Stromal cell of bone marrow (primary cell): ENCODE measurements at regions not wholly inside any gene's neighbourhood (a gene's known extent, or its start where the extent isn't known, plus 50 kb on each side); places are given as distances from the start of the nearest gene placed in this dataset.
"Not testable (repeated sequence)": the region's sequence is repeated elsewhere in the genome, so short reads cannot be mapped to it uniquely, and the experiment has no call there.

ENCODE experiments used
- DNase-seq: peaks from one replicate; pipeline ENCODE4 v3.0.0-alpha.2; 2012; ENCODE audit warnings: low read depth

GRCh38 chr14:84085493-84085892 lies 1444.5 kb upstream of the FLRT2 start:
- DNase-seq, result no peak

GRCh38 chr14:84086714-84087113 lies 1443.2 kb upstream of the FLRT2 start:
- DNase-seq, result no peak

DNA sequence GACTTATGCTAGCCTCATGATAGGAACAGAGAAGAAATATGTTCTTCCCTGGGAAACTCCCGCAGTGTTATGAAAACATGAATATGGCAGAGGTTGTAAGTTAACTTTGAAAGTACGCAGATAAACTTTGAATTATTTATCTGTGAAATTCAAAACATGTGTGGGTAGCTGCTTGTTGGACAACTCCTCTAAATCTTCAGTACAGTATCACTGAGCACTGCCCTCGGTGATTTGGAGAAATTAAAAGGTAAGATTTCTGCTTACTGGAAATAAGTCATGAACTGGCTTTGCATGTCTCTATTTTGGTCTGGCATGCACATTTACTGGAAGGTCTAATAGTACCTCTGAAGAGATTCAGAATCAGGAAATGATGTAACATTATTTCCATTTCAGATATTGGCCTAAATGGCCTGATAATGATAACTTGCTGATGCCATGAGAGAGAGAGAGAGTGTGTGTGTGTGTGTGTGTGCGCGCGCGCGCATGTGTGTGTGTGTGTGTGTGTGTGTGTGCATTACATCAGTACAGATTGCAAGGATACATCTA lies 1441.9 kb upstream of the FLRT2 start:
- no peak for DNase-seq

GRCh38 chr14:84090837-84091236 lies 1439.1 kb upstream of the FLRT2 start:
- DNase-seq, result no peak

GRCh38 chr14:84095681-84096080 lies 1434.3 kb upstream of the FLRT2 start:
- no peak for DNase-seq

DNA sequence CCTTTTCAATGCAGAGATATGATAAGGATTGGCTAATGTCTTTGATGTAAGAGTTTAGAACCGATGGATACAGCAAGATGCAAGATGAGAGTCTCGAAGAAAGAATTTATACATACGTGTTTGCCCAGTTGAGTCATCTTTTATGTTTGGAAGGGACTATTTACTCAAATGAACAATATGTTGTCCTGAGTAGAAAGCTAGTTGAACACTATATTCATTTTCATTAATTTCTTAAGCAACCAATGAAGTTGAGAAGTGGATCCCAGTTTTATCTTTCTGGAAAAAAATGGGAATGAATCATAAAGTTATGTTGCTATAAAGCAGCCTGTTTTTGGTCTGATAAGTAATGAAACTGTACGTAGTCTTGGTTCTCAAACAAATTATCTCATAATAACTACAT lies 1431.7 kb upstream of the FLRT2 start:
- DNase-seq, result no peak

- not testable (repeated sequence) for DNase-seq
Measured at GRCh38 chr14:84099560-84099959, 1430.4 kb upstream of the FLRT2 start.

GRCh38 chr14:84107835-84108343 lies 1422.1 kb upstream of the FLRT2 start:
- DNase-seq, result no peak

DNA sequence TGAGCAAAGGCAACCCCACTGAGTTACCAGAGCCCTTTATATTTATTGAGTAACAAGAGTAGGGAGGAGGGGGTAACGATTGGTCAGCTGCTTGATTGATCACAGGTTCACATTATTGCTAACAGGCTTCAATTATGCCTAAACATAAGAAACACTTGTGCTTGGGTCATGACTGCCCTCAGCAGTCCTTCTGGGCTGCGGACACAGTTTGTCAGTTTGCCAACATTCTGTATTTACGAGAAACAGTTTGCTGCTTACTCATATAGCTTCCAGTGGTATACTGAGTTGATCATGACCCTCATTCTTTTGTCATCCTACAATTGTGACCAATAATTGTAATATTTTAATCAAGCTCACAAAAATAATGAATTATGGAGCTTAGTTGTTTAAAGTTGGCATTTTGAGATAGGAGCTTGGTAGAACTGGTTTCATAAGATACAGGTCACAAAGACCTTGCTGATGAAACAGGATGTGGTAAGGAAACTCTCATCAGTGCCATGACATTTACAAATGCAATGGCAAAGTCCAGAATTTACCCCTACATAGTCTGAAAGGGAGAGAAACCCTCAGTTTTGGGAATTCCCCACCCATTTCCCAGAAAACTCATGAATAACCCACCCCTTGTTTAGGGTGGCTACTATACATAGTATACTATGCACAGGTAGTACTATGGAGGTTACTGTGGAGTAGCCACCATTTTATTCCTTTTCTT lies 1421.0 kb upstream of the FLRT2 start:
- no peak for DNase-seq

- DNase-seq, result no peak
Measured at GRCh38 chr14:84112589-84112988, 1417.4 kb upstream of the FLRT2 start.

DNA sequence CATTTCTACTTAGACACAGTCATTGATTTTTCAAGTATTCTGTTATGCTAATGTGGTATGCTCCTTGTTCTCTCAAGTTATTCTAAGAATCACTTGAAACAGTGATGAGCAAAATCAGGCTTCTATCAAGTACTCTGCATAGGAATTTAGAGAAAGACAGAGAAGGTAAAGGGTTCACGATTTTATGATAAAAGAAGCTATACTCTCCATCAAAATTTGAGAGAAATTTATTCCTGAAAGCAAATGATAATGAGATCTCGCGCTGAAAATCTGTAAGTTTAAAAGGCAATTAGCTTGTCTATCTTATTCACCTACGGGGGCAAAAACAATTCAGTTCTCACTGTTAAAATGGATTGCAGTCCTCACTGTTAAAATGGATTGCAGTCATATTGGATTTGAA lies 1404.3 kb upstream of the FLRT2 start:
- DNase-seq, result no peak

DNA sequence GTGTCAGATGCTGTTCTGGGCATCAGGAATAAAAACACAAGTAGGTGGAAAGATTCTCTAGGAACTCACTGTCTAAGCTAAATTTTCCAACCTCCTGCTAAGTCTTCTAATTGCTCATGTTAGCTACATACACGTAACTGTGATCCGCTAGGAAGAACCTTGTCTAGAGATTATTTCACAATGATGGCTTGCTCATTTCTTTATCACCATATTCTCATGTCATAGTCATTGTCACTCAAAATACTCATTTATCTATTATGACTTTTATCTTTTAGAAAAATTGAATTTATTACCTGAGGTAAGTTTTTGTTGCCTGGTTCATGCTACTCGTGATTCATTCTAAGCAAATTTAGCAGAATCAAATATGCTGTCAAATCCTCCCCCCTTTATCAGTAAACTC lies 1402.4 kb upstream of the FLRT2 start:
- DNase-seq, result no peak

DNA sequence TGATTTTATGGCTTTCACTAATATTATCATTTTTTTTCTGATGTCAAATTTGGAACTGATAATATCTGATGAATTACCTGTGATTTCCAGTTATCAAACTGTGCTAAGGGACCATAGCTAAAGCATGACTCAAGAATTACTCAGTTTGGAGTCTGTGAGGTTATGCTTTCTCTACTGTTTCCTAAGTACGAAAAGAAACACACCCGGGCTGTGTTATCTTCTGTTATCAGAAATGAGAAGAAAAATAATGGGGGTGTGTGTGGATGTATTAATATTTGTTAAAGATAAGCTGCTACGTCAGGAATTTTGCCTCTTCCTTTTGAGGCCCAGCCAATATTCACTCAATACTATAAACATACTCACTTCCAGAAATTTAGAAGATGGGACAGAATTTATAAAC lies 1401.9 kb upstream of the FLRT2 start:
- no peak for DNase-seq

GRCh38 chr14:84129007-84129406 lies 1400.9 kb upstream of the FLRT2 start:
- no peak for DNase-seq

DNA sequence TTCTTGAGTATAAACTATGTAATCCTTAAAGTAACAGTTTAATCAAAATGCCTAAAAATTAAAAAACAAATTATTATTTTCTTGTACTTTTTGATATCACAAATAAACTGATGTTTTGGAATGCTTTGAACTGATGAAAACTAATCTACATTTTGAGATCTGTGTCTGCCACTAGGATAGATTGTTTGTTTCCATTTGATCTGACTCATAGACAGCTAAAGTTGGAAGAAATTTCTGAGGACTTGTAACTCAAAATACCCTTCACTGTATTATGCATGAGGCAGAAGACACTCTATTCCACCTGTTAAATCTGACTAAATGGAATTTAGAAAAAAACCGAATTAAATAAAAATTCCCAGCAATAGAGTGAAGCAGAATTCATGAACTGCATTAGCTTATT lies 1400.0 kb upstream of the FLRT2 start:
- no peak for DNase-seq

- DNase-seq, result no peak
Measured at GRCh38 chr14:84131924-84132323, 1398.0 kb upstream of the FLRT2 start.

- DNase-seq, result no peak
Measured at GRCh38 chr14:84144166-84144565, 1385.8 kb upstream of the FLRT2 start.

DNA sequence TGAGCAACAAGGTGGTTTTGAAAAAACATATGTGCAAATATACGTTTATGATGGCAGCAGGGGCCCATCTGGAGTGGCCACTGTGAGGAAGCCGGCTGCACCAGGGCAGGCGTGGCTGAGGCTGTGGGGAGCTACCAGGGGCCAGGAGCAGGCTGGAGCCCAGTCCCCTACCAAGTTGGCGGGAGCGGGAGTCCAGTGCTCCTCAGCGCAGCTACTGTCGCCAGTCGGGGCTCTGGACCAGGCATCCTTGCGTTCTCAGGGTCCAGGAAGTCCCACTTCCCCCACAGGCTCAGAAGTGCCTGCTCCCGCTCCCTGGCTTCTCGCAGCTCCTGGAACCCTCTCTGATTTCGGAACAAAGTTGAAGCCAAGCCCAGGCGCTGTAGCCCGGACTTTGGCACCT lies 1377.5 kb upstream of the FLRT2 start:
- no peak for DNase-seq

GRCh38 chr14:84162633-84163032 lies 1367.3 kb upstream of the FLRT2 start:
- no peak for DNase-seq

GRCh38 chr14:84167026-84167425 lies 1362.9 kb upstream of the FLRT2 start:
- DNase-seq, result no peak

DNA sequence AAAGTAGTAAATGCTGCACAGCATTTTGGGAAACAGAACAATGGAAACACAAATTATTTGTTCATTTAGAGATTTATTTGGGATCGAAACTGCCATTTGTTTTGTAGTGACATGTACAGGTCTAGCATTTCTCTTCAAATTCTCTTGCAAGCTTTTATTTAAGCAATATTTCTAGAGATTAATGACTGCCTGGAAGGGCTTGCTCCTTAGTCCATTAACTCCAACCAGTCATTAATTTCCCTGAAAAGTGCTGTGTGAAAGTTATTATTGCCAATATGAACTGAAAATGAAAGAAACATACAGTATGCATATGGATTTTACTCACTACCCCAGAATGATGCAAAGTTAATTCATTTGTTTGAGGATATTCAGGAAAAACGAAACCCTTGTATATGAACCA lies 1349.6 kb upstream of the FLRT2 start:
- no peak for DNase-seq

GRCh38 chr14:84181072-84181471 lies 1348.9 kb upstream of the FLRT2 start:
- no peak for DNase-seq

DNA sequence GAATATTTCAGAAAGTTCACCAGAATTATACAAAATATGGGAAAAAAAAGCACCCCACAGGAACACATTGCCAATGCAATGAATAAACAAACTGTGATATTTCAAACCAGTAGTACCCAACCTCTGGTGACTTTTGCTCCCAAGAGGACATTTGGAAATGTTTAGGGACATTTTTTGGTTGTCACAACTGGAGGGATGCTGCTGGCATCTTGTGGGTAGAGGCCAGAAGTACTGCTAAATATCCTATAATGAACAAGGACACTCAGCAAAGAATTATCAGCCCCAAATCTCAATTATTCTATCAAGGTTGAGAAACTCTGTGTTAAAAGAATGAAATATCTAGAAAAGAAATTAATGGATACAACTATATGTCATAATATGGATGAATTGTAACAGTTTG lies 1334.4 kb upstream of the FLRT2 start:
- no peak for DNase-seq

DNA sequence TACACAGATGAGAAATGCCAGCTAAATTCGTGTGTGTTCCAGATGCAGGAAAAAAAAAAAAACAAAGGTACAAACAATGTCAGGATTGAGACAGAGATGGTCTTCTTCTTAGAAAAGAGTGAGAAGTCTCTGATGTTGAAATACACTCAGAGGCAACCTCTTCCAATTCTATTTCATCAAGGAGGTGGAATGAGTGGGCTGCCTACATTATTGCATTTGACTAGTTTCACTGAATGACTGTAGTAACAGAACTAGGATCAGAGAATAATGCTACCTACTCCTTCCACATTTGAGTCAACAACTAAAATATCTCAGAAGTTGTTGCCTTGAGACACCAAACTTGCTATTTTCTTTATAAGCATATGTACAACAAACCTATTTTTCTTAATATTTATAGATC lies 1332.2 kb upstream of the FLRT2 start:
- DNase-seq, result no peak
